ENCODE measurements at regions not wholly inside any gene's neighbourhood (a gene's known extent, or its start where the extent isn't known, plus 50 kb on each side); places are given as distances from the start of the nearest gene placed in this dataset.

GRCh38 chr1:144101397-144102045 is 129.7 kb upstream of the FAM72C start:
- no peak for TF ChIP-seq CTCF (conservative IDR thresholded peaks at IDR 0.05; ENCODE audit: low read depth, low read length)
- no peak for TF ChIP-seq EZH2 (IDR thresholded peaks at IDR 0.05; ENCODE audit: borderline replicate concordance, low read depth, low read length, poor library complexity, severe bottlenecking)
